GM19467 (cell line): ENCODE measurements at regions not wholly inside any gene's neighbourhood (a gene's known extent, or its start where the extent isn't known, plus 50 kb on each side); places are given as distances from the start of the nearest gene placed in this dataset.

Source experiments
- ATAC-seq: cut with Tn5 transposase; IDR thresholded peaks from one replicate; pipeline ENCODE4 v1.9.1; 2021; ENCODE audit warnings: mild to moderate bottlenecking, moderate library complexity; ENCODE audit not compliant: unreplicated experiment

DNA sequence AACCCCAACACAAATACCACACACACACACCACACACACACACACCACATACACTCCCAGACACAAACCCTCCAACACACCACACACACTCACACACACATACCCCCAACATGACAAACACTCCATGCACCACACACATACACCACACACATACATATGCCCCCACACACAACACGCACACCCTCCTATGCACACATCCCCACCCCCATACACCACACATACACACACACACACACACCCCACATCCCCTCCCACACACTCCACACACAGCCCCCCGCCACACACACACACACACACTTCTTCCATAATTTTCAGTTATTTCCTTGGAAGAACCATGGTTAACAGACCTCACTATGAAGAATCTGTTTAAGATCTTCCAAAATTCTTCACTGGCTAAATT is 173.5 kb upstream of the KCNIP4 start:
- no peak for ATAC-seq

DNA sequence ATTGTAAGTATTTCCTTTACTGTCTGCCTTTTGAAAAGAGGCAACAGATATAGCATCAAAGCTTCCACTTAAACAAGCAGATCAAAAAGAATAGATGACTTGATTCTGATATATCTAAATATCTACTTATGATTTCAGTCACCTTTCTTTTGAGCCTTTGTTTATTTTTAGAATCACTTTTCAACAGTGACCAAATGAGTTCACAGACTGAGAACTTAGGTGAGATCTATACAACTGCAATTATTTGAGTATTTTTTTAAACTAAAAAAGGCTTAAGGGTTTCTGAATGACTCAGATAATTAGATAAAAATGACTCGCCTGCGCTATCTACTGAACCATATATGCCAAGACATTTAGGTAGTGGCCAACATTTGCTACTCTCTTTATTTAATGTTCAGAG is 166.7 kb upstream of the KCNIP4 start:
- no peak for ATAC-seq

DNA sequence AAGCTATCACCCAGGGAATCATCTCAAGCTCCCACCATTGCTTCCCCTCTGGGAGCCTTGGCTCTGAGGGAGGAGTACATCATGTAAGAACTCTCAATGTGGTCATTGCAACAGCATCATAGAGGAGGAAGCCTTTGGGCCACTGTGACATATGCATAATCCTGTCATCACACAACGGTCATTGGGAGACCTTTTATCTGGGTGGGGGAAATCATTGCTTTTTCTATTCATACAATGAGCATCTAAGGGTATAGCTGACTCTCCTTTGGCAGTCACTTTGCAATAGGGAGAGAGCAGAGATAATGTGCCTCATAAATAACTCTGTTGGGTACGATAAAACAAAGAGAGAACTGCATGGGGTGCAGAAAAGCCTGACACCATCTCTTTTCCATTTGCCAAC is 155.2 kb upstream of the KCNIP4 start:
- ATAC-seq: no peak

DNA sequence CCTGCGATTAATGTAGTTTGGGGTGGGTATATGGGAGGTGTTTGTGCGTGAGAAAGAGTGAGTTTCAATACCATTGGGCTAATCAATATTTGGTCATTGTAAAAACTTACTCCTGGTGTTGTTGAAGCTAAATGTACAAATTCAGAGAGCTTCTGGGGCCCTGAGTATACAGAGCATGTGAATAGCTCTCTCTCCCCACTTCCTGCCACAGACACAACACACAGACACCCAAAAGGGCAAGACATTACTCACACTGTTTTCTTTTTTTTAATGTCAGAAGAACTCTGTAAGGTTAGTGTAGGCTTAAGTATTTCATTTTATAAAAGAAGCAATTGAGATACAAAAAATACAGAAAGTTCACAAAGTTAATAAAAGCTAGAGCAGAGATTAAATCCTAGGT is 151.3 kb upstream of the KCNIP4 start:
- no peak for ATAC-seq

DNA sequence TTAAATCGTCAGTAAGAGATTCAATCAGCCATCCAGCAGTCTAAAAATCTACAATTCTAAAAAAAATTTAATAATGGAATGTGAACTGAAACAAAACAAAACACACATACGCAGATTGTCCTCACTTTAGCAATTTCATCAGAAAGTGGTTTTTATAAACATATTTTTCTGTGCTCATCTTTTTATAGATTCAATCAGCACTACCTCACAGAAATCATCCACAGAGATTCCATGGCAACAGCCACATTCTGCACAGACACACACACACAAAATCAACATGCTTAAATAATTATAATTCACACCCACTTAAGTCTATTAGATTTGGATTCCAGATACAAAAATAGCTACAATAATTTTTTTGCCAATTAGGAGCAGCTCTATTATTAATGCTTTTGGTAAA is 149.0 kb upstream of the KCNIP4 start:
- ATAC-seq: no peak

DNA sequence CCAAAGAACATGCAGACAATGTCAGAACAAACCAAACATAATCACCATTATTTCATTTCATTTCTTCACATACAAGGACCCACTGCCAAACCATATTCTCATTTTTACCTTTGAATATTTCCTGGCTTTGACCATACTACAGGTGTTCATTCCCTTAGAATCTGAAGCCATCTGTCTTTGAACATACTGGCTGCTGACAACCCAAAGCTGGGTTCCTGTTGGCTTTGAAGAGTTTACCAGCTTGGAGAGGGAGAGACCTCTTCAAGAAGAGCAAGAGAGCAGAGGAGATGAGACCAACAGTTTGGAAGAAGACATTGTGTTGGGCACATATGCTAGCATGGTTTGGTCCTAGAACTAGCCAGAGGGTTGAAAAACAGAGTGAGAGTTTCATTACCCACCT is 145.6 kb upstream of the KCNIP4 start:
- ATAC-seq: no peak

DNA sequence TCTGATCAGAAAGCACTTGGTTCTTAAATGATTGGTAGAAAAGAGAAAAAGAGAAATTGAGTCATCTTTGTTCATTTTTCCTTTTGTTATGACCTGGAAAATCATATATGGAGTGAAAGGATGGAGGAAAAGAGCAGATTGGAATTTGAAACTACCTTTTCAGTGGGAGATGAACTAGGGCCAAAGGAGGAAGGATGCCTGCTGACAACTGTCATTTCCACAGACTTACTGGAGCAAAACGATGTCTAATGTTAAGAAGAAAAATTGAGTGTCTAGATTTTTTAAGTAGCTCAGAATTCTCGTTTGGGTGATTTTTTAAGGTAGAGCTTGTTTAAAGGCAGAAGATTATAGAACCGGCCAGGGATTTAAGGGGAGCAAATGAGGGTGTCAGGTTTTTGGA is 144.6 kb upstream of the KCNIP4 start:
- no peak for ATAC-seq

DNA sequence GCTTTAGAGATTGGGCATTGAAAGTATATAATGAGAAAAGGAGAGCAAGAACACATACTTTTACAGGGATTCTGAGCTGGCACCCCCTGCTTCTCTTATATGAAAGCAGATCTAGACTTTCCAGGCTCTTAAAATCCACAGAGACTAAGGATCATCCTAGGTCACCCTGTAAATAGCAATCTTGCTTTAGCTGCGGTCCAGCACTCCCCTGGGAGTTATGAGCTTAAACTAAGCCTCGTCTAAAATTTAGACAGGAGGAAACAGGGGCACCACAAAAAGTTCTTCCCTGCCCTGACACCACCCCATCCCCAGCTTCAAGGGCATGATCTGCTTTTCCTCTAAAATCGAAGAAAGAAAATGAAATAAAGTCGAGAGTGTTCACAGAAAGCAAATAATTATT is 143.3 kb upstream of the KCNIP4 start:
- no peak for ATAC-seq

DNA sequence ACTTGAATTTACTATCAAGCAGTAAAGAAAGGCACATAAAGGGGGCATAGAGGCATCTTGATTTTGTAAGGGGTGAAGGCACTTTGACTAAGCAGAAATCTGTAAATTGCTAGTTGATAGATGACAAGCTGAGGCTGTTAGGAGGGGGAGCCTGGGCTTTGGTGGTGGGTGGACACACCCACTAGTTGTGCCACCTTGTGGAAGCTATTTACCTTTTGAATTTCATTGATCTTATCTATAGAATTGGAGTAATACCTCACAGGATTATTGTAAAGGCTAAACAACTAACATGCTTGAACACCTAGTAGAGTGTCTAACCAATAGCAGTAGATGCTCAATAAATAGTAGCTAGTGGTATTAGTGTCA is 142.8 kb upstream of the KCNIP4 start:
- no peak for ATAC-seq

DNA sequence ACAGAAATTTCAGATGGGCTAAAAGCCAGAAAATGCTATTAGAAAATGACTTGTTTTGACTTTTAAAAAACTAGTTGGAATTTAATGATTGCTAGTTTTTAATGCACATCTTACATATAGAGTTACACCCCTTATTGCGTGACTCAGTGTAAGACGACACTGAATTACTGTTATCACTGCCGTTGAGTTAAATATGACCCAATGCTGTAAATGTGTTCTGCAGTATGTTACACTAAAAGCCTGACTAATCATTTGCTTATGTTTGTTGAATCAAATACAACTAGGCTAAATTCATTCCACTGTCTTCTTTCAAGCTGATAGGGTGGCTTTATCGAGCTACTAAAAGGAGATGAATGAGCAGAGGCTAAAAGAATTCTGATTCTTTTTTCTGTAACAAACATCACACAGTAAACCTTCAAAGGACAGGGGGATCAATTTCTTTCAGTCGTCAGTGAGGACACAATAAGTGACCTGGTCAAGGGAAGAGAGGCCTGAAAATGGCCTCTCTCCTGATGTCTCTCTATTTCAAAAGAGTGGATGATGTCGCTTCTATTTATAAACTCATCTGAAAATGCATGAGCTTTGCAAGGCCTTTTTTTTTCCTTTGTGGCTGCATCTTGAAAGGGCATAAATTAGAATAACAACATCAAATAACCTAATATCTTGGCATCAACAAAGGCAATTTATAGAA is 142.2 kb upstream of the KCNIP4 start:
- ATAC-seq: no peak

DNA sequence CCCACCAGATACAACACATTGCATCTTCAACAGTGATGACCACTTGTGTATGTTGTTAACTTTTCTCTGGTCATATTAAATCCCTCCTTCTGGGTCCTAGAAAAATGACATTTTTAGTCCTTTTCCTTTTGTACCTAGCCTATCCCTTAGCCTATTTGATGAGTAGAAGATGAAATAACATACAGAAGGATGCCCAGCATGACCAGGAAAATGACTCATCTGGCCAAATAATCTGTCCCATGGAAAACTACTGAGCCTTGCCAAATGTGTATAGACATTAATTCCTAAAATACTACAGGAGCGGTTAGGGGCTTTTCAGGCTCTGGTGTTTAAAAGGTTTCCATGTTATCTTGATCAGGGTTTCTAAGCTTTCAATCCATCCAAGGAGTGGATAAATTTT is 129.0 kb upstream of the KCNIP4 start:
- ATAC-seq: no peak

DNA sequence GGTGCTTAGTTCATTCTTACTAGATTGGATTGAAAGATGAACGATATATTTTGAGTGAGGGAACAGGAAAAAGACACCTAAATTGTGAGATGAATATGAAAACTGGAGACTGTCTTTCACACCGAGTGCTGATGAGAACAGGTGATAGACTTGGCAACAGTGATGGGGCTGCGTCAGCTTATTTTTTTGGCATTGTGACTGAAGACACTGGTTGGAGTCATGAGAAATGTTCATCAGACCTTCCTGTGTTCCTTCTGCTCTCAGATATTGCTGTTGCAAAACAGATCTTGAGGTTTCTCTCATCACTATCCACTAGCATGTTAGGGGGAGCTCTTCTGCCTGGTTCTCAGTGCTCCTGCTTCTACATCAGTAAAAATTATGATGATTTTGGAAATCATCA is 124.2 kb upstream of the KCNIP4 start:
- ATAC-seq: no peak

DNA sequence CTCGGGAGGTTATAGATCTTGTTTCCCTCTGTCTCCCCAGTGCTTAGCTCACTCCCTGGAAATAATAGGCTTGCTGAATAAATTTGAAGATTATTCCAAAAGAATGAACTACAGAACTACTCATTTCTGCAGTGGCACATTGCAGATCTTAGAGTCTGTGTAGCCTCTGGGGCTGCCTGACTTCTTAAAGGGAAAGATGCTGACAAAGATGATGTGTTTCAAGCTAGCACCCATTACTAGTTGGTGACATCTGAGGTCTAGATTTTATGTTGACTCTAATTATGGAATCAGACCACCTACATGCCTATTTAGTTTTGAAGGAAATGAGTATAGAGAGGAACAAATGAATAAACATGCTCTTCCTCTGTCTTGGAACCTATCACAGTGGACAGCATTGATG is 123.7 kb upstream of the KCNIP4 start:
- no peak for ATAC-seq

DNA sequence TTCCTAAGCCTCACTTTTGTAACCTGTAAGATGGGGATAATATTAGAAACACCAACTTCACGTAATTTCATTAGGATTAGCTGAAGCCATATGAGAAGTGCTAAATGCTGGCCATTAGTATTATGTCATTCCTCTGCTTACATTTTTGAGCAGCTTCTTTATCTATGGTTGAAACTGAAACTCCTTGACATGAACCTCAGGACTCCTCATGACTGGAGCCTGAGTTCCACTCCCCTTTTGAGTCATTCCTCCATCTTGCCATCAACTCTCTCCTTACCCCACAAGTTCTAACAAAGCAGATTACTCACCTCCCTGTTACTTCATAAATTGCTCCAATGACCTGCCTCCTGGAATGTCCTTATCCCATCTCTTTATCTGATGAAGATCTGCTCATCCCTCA is 123.2 kb upstream of the KCNIP4 start:
- ATAC-seq: peak; percentile 67

DNA sequence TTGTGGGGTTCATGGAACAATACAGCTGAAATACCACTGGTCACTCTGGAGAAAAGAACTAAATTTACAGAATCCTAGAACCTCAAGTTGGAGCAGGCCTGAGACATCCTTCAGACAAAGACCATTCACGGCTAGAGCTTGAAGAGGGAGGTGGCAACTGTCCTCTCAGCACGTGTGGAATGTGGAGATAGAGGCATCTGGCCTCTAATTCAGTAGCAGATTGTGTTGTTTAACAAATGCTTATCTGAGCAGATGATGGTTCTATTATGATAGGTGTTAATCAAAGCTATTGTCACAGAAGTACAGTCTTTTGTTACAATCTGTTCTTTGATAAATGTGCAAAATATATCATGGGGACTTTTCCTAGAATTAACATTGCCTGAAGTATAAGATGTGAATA is 121.7 kb upstream of the KCNIP4 start:
- ATAC-seq: no peak

DNA sequence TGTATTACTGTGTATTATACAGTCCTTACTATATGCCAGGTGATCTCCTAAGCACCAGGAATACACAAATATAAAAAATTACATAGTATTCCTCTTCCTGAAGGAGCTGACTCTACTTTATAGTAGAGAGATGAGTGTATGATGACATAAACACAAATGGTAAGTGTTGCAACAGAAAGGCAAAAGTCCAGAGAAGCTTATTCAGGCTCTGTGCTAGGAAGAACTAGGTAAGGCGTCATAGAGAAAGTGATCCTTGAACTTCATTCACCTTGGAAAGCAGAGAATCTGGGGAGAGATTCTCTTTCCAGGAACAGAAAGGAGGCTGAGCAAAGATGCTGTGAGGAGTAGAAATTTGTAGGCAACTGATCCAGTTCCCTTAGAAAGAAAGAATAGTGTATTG is 115.0 kb upstream of the KCNIP4 start:
- ATAC-seq: no peak

DNA sequence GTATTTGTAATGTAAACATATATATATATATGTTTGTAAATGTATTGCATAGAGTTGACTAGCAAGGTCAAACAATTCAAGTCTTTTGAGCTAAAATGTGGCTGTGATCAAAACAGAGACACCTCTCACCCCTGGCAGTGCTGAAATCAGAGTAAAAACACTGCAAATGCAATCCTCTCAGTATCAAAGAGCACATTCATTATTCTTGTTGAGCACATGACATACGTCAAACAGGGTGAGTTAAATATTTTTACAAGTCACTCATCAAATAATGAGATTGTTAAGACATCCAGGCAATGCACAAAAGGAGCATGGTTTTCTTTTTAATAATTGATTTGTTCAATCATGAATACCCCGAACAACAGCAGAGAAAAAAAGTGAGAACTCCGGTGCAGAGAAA is 114.1 kb upstream of the KCNIP4 start:
- no peak for ATAC-seq

DNA sequence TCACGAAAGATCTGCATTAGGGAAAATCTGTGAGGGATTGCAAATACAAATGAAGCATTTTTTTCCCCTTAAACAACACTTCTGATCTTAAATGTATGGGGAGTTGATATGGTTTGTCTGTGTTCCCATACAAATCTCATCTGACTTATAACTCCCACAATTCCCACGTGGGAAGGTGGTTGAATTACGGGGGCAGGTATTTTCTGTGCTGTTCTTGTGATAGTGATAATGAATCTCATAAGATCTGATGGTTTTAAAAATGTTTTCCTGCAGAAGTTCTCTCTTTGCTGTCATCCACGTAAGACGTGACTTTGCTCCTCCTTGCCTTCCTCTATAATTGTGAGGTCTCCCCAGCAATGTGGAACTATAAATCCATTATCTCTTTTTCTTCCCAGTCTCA is 107.4 kb upstream of the KCNIP4 start:
- no peak for ATAC-seq

DNA sequence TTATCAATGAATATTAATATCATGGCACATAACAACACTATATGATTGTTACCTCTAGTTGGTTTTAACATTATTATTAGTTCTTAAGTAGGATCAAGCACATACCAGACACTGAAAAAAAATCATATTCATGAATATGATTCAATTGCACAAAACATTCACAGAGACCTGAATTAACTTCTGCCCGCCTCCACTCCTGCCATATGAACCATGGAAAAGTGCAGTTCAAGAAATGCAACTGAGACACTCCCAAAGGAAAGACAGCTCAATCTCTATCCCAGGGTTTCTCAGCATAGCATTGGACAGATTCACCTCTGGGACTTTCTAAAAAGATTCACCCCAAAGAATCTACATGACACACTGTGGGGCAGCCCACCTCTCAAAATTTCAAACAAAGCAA is 103.5 kb upstream of the KCNIP4 start:
- no peak for ATAC-seq

DNA sequence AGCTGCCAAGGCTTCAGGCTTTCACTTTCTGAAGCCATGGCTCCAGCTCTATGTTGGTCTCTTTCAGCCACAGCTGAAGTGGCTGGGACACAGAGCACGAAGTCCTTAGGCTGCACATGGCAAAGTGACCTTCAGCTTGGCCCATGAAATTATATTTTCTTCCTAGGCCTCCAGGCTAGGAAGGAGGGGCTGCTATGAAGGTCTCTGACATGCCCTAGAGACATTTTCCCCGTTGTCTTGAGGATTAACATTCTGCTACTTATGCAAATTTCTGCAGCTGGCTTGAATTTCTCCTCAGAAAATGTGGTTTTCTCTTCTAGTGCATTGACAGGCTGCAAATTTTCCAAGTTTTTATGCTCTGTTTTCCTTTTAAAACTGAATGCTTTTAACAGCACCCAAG is 99.8 kb upstream of the KCNIP4 start:
- ATAC-seq: no peak

DNA sequence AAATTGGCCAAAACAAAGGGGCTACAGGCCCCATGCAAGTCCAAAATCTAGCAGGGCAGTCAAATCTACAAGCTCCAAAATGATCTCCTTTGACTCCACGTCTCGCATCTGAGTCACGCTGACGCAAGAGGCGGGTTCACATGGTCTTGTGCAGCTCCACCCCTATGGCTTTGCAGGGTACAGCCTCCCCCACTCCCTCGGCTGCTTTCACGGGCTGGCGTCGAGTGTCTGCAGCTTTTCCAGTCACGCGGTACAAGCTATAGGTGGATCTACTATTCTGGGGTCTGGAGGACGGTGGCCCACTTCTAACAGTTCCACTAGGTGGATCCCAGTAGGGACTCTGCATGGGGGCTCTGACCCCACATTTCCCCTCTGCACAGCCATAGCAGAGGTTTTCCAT is 99.2 kb upstream of the KCNIP4 start:
- ATAC-seq: no peak

DNA sequence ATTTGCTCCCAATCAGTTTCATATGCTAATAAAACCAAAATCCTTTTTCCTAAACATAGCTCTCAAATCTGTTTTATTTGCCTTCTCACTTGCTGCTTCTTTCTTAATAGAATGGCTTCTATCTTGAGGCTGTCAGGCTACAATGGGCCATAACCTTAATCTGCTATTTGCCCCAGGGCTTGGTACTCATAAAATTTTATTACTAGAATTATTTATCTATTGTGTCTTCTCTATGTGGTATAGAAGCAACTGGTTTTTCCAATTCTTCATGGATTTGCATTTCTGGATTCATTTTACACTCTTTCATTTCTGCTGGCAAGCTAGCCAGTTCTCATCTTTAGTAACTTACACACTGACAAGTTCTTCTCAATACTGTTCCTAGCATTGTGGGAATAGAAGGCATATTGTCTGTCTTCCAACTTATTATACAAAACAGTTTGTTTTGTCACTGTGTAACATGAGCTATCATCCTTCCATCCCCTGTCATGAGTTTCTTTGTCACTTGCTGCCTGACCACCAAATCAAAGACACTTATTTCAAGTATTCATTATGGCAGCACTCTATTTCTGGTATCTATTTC is 96.6 kb upstream of the KCNIP4 start:
- ATAC-seq: no peak

DNA sequence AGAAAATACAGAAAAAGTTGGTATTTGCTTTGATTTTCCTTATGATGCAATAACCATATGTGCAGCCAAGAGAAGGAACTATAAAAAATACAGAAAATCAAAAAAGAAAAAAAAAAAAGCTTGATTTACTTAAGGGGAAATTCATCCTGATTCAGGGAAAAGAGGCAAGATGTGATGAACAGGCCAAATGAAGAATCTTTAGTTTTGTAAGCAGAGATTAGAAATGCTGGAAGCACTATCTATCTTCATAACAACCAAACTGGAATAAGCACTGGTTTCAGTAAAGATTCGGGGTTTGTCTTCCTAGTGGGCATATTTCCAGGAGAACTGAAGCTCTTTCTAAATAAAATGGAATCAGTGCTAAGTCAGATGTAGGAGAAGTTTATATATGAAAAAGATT is 82.9 kb upstream of the KCNIP4 start:
- no peak for ATAC-seq
